GM12873 (cell line): ENCODE measurements at regions not wholly inside any gene's neighbourhood (a gene's known extent, or its start where the extent isn't known, plus 50 kb on each side); places are given as distances from the start of the nearest gene placed in this dataset.

ENCODE experiments used
- CTCF ChIP-seq: IDR thresholded peaks from 2 replicates; pipeline ENCODE4 v1.5.1; 2012; ENCODE audit warnings: low read depth, mild to moderate bottlenecking, moderate library complexity, low read length, control low read depth; ENCODE audit not compliant: insufficient read depth; ENCODE audit errors: missing control alignments

- TF ChIP-seq CTCF: no peak
Measured at GRCh38 chr13:78402708-78403400, 200.5 kb downstream of the POU4F1 start.

- TF ChIP-seq CTCF: no peak
Measured at GRCh38 chr13:78401873-78402707, 201.3 kb downstream of the POU4F1 start.

GRCh38 chr13:78398743-78399410 lies 204.5 kb downstream of the POU4F1 start:
- no peak for TF ChIP-seq CTCF

- no peak for TF ChIP-seq CTCF
Measured at GRCh38 chr13:78393286-78394142, 209.8 kb downstream of the POU4F1 start.

- no peak for TF ChIP-seq CTCF
Measured at GRCh38 chr13:78383899-78384298, 219.5 kb downstream of the POU4F1 start.

GRCh38 chr13:78383071-78383484 lies 220.3 kb downstream of the POU4F1 start:
- no peak for TF ChIP-seq CTCF
